BJ (cell line): ENCODE measurements at regions not wholly inside any gene's neighbourhood (a gene's known extent, or its start where the extent isn't known, plus 50 kb on each side); places are given as distances from the start of the nearest gene placed in this dataset.

Experiments
- CTCF ChIA-PET: fragments of 350-600 bp; formaldehyde crosslinking; extraction: SDS; loops from one replicate; lab custom pipeline; 2021; ENCODE audit warnings: antibody characterized with exemption, inconsistent platforms; lab: Yijun Ruan, JAX
- POLR2A ChIA-PET: fragments of 300-600 bp; sonication (Branson Sonifier 250); formaldehyde crosslinking; extraction: SDS; loops from one replicate; lab custom pipeline; 2021; ENCODE audit warnings: antibody characterized with exemption; lab: Charles Lee
- DNase-seq: peaks from one replicate; pipeline ENCODE4 v3.0.0-alpha.2; 2011; ENCODE audit warnings: low read depth
- H3K27me3 ChIP-seq: 2 replicates; pipeline ENCODE4 v1.6.0; 2011; ENCODE audit warnings: low read length; ENCODE audit not compliant: control insufficient read depth, insufficient read depth
- H3K36me3 ChIP-seq: 2 replicates; pipeline ENCODE4 v1.5.1; 2011; ENCODE audit warnings: low read length; ENCODE audit not compliant: control insufficient read depth, insufficient read depth
- H3K4me3 ChIP-seq: 2 replicates; pipeline ENCODE4 v1.5.1; 2011; ENCODE audit warnings: low read depth, mild to moderate bottlenecking, control low read depth, low read length
- CTCF ChIP-seq: IDR thresholded peaks from 2 replicates; pipeline ENCODE4 v1.5.1; 2011; ENCODE audit warnings: low read depth, mild to moderate bottlenecking, control low read depth, inconsistent platforms, low read length, moderate library complexity; ENCODE audit not compliant: insufficient read depth

GRCh38 chr9:87278971-87279733, 218.5 kb upstream of the DAPK1 start:
- POLR2A ChIA-PET: no interaction called here

GRCh38 chr9:87280421-87280820, 217.2 kb upstream of the DAPK1 start:
- POLR2A ChIA-PET: no interaction called here
- no peak for TF ChIP-seq CTCF
- Histone ChIP-seq H3K27me3 (no peaks in the 10 kb centered on the region), H3K4me3 (no peak overlapping the region), H3K36me3 (no peaks in the 10 kb centered on the region)
- peak; percentile 83 for DNase-seq
- CTCF ChIA-PET: interaction anchor here (1.0 kb wide), 1 partner anchor 44 kb away, joined by 3 read pairs; no protein-coding TSS in a partner anchor

More at GRCh38 chr9:87278971-87279733, 218.5 kb upstream of the DAPK1 start:
- DNase-seq: no peak
- CTCF ChIA-PET: no interaction called here
- TF ChIP-seq CTCF: no peak
- Histone ChIP-seq H3K4me3 (no peak overlapping the region), H3K36me3 (no peaks in the 10 kb centered on the region), H3K27me3 (no peaks in the 10 kb centered on the region)

- DNase-seq: no peak
- CTCF ChIA-PET: interaction anchor here (1.0 to 1.1 kb wide), 2 partner anchors 13 to 55 kb away, joined by 3 to 4 read pairs; no protein-coding TSS in a partner anchor
- no peak overlapping the region for H3K4me3 ChIP-seq
- POLR2A ChIA-PET: no interaction called here
- H3K27me3 ChIP-seq: no peaks in the 10 kb centered on the region
- H3K36me3 ChIP-seq: no peaks in the 10 kb centered on the region
- no peak for TF ChIP-seq CTCF
Observed at GRCh38 chr9:87282538-87282937, 215.1 kb upstream of the DAPK1 start.

DNA sequence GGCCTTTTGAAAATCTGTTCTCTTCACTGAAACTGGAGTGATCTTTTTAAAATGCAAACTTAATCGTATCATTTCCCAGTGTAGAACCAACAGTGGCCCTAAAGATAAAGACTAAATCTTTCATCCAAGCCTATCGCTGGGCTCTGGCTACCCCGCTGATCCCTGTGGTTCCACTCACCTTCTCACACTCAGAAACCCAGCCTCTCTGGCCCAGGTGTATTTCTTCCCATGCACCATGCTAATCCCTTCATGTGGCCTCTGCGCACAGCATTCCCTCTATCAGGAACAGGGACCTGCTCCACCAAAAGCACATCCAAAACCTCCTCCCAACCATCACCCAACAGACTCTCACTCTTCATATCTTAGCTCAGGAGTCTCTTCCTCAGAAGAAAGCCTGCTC, 214.1 kb upstream of the DAPK1 start:
- TF ChIP-seq CTCF: no peak

GRCh38 chr9:87285183-87285850, 212.3 kb upstream of the DAPK1 start:
- POLR2A ChIA-PET: no interaction called here
- CTCF ChIA-PET: interaction anchor here (0.5 to 1.1 kb wide), 2 partner anchors 38 to 73 kb away, joined by 3 read pairs; no protein-coding TSS in a partner anchor

More for the DNA sequence above, 214.1 kb upstream of the DAPK1 start:
- H3K4me3 ChIP-seq: no peak overlapping the region
- ChIA-PET POLR2A (interaction anchor here (0.6 kb wide), 1 partner anchor 406 kb away, joined by 3 read pairs; no protein-coding TSS in a partner anchor), CTCF (no interaction called here)
- no peaks in the 10 kb centered on the region for H3K27me3 ChIP-seq
- no peak for DNase-seq
- H3K36me3 ChIP-seq: no peaks in the 10 kb centered on the region

More at GRCh38 chr9:87285183-87285850, 212.3 kb upstream of the DAPK1 start:
- no peak for DNase-seq
- Histone ChIP-seq H3K36me3 (no peaks in the 10 kb centered on the region), H3K27me3 (no peaks in the 10 kb centered on the region), H3K4me3 (no peak overlapping the region)
- no peak for TF ChIP-seq CTCF
